Type B pancreatic cell (in vitro differentiated cells): ENCODE measurements at regions not wholly inside any gene's neighbourhood (a gene's known extent, or its start where the extent isn't known, plus 50 kb on each side); places are given as distances from the start of the nearest gene placed in this dataset.

Experiments used
- DNase-seq: peaks from one replicate; pipeline ENCODE4 v3.0.0; 2021; ENCODE audit warnings: mixed read lengths; ENCODE audit not compliant: unreplicated experiment; ENCODE audit errors: extremely low spot score
- H3K27ac Mint-ChIP-seq: 2 replicates; pipeline ENCODE4 v1.8.0; 2021; ENCODE audit warnings: mild to moderate bottlenecking, mixed read lengths
- H3K27me3 Mint-ChIP-seq: 2 replicates; pipeline ENCODE4 v1.8.0; 2021; ENCODE audit warnings: mixed read lengths
- H3K36me3 Mint-ChIP-seq: 2 replicates; pipeline ENCODE4 v1.8.0; 2021; ENCODE audit warnings: mixed read lengths
- H3K4me1 Mint-ChIP-seq: one replicate; pipeline ENCODE4 v1.8.0; 2021; ENCODE audit warnings: mixed read lengths; ENCODE audit not compliant: unreplicated experiment
- H3K4me3 Mint-ChIP-seq: 2 replicates; pipeline ENCODE4 v1.8.0; 2021; ENCODE audit warnings: mild to moderate bottlenecking, mixed read lengths
- H3K9me3 Mint-ChIP-seq: 2 replicates; pipeline ENCODE4 v1.8.0; 2021; ENCODE audit warnings: mixed read lengths
- TF ChIP-seq, protein P1 (sequence below): fragments of 200-600 bp; sonication (generic); conservative IDR thresholded peaks from 2 replicates; pipeline ENCODE4 v1.5.0; 2021; ENCODE audit warnings: antibody characterized with exemption, mild to moderate bottlenecking

DNA sequence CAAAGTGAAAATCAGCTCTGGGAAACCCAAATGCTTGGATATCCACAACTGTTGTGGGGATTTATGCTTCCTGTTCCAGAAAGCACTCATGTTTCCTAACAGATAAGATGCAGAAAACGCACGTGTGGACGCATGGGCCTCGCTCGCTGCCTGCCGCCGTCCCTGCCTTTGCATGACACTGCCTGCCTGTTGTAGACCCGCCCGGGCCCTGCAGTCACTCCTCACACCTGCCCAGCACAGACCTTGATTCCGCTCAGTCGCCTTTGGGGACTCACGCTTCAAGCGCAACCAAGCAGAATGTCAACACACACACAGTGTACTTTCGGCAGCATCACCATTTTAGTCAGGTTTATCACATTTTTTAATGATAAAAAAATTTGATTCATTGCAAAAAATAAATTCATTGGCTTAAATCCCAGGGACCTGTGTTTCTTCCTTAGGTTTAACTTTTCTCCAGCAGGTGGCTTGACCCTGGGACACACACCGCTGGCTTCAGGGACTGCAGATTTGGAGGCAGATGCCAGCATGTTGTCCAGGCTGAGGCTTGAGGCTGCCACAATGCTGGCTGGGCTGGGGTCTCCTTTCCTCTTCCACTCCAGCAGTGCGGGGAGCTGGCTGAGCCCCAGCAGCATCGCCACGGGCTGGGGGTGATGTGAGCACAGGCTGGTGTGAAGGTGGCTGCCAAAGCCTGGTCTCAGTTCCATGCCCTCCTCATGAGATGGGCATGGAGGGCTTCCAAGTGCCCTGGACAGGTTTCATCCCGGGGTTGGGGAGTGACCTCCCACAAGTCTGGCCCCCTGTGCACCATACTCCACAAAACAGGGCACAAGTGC, 416.9 kb upstream of the IRX4 start:
- TF ChIP-seq, protein P1, sequence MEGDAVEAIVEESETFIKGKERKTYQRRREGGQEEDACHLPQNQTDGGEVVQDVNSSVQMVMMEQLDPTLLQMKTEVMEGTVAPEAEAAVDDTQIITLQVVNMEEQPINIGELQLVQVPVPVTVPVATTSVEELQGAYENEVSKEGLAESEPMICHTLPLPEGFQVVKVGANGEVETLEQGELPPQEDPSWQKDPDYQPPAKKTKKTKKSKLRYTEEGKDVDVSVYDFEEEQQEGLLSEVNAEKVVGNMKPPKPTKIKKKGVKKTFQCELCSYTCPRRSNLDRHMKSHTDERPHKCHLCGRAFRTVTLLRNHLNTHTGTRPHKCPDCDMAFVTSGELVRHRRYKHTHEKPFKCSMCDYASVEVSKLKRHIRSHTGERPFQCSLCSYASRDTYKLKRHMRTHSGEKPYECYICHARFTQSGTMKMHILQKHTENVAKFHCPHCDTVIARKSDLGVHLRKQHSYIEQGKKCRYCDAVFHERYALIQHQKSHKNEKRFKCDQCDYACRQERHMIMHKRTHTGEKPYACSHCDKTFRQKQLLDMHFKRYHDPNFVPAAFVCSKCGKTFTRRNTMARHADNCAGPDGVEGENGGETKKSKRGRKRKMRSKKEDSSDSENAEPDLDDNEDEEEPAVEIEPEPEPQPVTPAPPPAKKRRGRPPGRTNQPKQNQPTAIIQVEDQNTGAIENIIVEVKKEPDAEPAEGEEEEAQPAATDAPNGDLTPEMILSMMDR, result peak; percentile 48
- H3K4me3 Mint-ChIP-seq, result no peak overlapping the region
- H3K9me3 Mint-ChIP-seq, result no peaks in the 10 kb centered on the region
- no peaks in the 10 kb centered on the region for H3K36me3 Mint-ChIP-seq
- H3K27ac Mint-ChIP-seq, result no peak overlapping the region
- H3K4me1 Mint-ChIP-seq, result peaks cover 34% of the 10 kb centered on the region
- H3K27me3 Mint-ChIP-seq, result peaks cover 20% of the 10 kb centered on the region
- no peak for DNase-seq

DNA sequence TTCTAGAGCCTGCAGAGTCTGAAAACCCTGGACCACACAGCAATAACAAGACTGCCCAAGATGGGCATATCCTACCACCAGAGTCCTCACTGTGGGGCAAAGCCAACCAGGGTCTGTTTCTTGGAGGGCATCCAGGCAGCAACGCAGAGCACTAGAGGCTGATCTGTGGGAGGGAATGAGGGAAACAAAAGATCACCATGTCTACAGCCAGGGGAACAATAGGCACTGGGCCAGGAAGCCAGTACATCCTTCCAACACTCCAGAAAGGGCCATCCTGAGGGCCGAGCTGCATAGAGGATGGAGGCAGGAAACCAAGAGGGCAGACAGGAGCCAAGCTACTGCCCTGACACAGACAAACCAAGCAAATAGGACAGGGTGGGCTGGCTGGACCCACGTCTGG, 416.1 kb upstream of the IRX4 start:
- Mint-ChIP-seq H3K4me1 (peaks cover 27% of the 10 kb centered on the region), H3K9me3 (no peaks in the 10 kb centered on the region), H3K27me3 (peaks cover 16% of the 10 kb centered on the region), H3K36me3 (no peaks in the 10 kb centered on the region), H3K4me3 (no peak overlapping the region), H3K27ac (no peak overlapping the region)
- TF ChIP-seq, protein P1, result no peak
- DNase-seq, result no peak

DNA sequence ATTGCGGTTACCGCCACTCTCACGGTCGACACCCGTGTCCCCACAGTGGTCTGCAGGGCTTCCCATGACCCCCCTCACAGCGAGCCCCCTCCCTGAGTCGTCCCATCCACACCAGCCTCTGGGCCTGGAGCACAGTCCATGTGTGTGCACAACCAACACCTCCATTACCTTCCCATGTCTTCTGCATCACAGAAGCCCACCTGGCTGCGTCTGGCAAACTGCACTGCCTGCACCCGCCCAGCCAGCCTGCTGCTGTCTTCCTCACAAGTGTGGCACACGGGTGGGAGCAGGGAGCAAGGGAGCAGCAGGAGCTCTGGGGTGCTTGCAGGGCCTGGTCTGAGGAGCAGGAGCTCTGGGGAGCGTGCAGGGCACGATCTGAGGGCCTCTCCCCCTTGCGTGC, 415.3 kb upstream of the IRX4 start:
- no peaks in the 10 kb centered on the region for H3K36me3 Mint-ChIP-seq
- TF ChIP-seq, protein P1, result no peak
- H3K4me1 Mint-ChIP-seq, result peaks cover 19% of the 10 kb centered on the region
- no peak overlapping the region for H3K27ac Mint-ChIP-seq
- no peak for DNase-seq
- H3K9me3 Mint-ChIP-seq, result no peaks in the 10 kb centered on the region
- H3K27me3 Mint-ChIP-seq, result peaks cover 11% of the 10 kb centered on the region
- H3K4me3 Mint-ChIP-seq, result no peak overlapping the region

DNA sequence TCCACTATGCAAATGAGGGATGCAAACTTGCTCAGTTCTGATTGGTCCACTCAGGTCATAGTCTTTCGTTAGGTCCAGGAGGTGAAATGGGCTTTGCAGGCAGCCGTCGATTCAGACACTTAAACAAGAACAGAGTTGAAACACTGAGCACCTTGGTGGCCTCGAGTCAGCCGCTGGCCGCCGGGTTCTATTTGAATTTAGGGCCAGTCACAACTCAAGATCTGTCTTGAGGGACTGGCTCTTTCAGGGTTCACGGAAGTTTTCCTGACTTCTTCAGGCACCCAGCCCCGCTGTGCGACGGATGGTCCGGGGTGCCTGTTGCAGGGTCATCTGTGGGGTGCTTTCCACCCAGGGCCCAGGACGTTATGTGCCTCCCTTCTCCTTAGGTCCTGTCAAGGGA, 412.8 kb upstream of the IRX4 start:
- Mint-ChIP-seq H3K36me3 (no peaks in the 10 kb centered on the region), H3K27ac (no peak overlapping the region), H3K27me3 (peaks cover 3% of the 10 kb centered on the region), H3K4me1 (peaks cover 9% of the 10 kb centered on the region), H3K9me3 (no peaks in the 10 kb centered on the region), H3K4me3 (no peak overlapping the region)
- DNase-seq, result no peak
- TF ChIP-seq, protein P1, result no peak

DNA sequence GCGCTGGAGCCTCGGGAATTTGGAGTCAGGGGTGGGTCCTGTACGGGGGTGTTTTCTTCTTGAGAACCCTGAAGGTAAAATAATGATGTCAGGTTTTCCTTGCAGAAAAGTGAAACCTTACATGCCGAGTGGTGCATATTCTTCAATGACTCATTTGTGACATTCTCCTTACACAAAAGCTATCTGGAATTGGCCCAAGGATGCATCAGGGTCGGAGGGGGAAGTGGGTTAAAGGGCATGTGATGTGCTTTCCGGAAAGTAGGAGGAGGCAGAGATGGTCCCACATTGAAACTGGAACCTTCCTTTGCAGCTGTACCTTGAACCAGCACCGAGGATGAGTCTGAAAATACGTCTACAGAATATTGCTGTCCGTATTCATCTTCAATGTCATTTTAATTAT, 411.2 kb upstream of the IRX4 start:
- H3K27me3 Mint-ChIP-seq, result peaks cover 3% of the 10 kb centered on the region
- no peaks in the 10 kb centered on the region for H3K9me3 Mint-ChIP-seq
- H3K4me1 Mint-ChIP-seq, result peaks cover 8% of the 10 kb centered on the region
- H3K27ac Mint-ChIP-seq, result no peak overlapping the region
- no peaks in the 10 kb centered on the region for H3K36me3 Mint-ChIP-seq
- TF ChIP-seq, protein P1, result no peak
- DNase-seq, result no peak
- no peak overlapping the region for H3K4me3 Mint-ChIP-seq
